ENCODE measurements at regions not wholly inside any gene's neighbourhood (a gene's known extent, or its start where the extent isn't known, plus 50 kb on each side); places are given as distances from the start of the nearest gene placed in this dataset.

DNA sequence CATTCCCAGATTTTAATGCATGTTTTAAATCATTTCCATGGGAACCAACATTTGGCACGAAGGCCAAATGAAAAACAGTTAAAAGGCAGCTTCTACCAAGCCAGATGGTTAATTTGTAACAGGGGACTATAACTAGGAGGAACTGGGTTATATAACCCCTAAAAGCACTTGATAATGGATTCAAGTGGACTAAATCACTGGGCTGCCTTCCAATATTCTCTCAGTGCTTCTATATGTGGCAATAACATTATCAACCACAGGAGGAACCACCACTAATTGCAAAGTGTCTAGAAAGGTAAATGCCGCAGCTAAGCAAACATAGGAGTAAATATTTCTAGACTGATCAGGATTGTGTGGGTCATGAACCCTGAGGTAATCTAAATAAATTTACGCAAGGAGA is 391.5 kb downstream of the UBE2NL start:
- TF ChIP-seq, protein P1, sequence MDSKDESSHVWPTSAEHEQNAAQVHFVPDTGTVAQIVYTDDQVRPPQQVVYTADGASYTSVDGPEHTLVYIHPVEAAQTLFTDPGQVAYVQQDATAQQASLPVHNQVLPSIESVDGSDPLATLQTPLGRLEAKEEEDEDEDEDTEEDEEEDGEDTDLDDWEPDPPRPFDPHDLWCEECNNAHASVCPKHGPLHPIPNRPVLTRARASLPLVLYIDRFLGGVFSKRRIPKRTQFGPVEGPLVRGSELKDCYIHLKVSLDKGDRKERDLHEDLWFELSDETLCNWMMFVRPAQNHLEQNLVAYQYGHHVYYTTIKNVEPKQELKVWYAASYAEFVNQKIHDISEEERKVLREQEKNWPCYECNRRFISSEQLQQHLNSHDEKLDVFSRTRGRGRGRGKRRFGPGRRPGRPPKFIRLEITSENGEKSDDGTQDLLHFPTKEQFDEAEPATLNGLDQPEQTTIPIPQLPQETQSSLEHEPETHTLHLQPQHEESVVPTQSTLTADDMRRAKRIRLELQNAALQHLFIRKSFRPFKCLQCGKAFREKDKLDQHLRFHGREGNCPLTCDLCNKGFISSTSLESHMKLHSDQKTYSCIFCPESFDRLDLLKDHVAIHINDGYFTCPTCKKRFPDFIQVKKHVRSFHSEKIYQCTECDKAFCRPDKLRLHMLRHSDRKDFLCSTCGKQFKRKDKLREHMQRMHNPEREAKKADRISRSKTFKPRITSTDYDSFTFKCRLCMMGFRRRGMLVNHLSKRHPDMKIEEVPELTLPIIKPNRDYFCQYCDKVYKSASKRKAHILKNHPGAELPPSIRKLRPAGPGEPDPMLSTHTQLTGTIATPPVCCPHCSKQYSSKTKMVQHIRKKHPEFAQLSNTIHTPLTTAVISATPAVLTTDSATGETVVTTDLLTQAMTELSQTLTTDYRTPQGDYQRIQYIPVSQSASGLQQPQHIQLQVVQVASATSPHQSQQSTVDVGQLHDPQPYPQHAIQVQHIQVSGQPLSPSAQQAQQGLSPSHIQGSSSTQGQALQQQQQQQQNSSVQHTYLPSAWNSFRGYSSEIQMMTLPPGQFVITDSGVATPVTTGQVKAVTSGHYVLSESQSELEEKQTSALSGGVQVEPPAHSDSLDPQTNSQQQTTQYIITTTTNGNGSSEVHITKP (IDR thresholded peaks at IDR 0.05; ENCODE audit: partially characterized antibody) = no peak
- TF ChIP-seq ZC3H4 (CRISPR knock-in tag; IDR thresholded peaks at IDR 0.05; ENCODE audit: borderline replicate concordance) (no peak), MYBL2 (IDR thresholded peaks at IDR 0.05; ENCODE audit: low read depth) (no peak), MYBL2 (CRISPR knock-in tag; IDR thresholded peaks at IDR 0.05; ENCODE audit: borderline replicate concordance) (no peak), CBFA2T2 (conservative IDR thresholded peaks at IDR 0.05) (no peak)
